ENCODE measurements at regions not wholly inside any gene's neighbourhood (a gene's known extent, or its start where the extent isn't known, plus 50 kb on each side); places are given as distances from the start of the nearest gene placed in this dataset.
"Not testable (repeated sequence)": the region's sequence is repeated elsewhere in the genome, so short reads cannot be mapped to it uniquely, and the experiment has no call there.

DNA sequence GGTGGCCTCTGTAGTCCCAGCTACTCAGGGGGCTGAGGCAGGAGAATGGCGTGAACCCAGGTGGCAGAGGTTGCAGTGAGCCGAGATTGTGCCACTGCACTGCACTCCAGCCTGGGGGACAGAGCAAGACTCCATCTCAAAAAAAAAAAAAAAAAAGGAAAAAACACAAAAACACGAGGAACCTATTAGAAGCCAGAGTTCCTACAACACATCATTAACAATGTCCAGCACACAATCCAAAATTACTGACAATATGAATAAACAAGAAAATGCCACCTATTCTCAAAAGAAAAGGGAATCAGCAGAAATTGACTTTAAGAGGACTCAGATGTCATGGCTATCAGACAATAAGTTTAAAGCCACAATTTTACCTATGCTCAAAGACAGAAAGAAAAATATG lies 57.3 kb upstream of the HS3ST3A1 start:
- not testable (repeated sequence) for ATAC-seq; H3K9me3 Mint-ChIP-seq; H3K27ac Mint-ChIP-seq; H3K36me3 Mint-ChIP-seq; DNase-seq (ENCODE audit: low spot score in 2 of 2)

DNA sequence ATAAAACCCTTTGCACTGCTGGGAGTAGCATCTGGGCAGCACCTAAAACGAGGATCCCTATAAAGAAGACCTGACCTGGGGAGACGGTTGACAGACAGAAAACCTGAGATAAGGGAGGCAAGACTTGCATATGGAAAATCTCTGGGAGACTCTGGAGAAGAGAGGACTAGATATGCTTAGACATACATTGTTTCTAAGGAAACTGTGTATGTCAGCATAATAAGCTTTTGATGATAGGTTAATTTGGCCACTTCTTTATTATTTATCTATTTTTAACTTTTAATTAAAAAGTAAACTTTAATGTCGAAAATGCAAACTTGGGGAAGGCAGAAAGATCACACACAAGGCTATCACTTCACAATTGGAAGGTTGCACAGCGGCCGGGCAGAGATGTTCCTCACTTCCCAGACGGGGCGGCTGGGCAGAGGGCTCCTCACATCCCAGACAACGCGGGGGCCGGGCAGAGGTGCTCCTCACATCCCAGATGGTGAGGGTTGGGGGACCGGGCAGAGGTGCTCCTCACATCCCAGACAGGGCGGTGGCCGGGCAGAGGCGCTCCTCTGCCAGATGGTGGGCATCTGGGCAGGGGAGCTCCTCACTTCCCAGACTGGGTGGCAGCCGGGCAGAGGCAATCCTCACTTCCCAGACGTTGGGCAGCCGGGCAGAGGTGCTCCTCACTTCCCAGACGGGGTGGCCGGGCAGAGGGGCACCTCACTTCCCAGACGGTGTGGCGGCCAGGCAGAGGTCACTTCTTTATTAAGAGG lies 64.3 kb upstream of the HS3ST3A1 start:
- DNase-seq (ENCODE audit: low spot score in 2 of 2) = no peak
- H3K36me3 Mint-ChIP-seq = peaks cover 14 to 30% of the 10 kb centered on the region in 2 donors
- H3K9me3 Mint-ChIP-seq = peaks cover 19 to 22% of the 10 kb centered on the region in 2 donors
- no peak overlapping the region for H3K27ac Mint-ChIP-seq
- ATAC-seq = no peak

DNA sequence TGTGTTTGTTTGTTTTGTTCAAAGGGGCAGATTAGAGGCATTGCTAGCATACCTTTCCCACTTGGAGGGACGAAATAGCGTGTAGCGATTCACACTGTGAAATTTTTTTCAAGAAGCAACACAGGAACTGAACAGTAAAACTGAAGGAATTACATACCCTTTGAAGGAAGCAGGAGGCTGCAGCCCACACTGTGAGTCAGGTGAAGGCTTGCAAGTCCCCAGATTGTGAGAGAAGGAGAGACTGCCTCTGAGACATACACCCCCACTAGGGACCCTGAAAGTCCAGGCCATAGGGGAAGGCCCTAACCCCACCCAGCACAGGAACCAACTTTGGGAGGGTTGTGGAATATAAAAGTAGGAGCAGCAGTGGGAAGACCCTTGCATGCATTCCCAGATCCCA lies 69.6 kb upstream of the HS3ST3A1 start:
- H3K36me3 Mint-ChIP-seq = peaks cover 14 to 36% of the 10 kb centered on the region in 2 donors
- ATAC-seq (no peak), DNase-seq (ENCODE audit: low spot score in 2 of 2) (no peak)
- no peak overlapping the region for H3K27ac Mint-ChIP-seq
- H3K9me3 Mint-ChIP-seq = peaks cover 19 to 22% of the 10 kb centered on the region in 2 donors

DNA sequence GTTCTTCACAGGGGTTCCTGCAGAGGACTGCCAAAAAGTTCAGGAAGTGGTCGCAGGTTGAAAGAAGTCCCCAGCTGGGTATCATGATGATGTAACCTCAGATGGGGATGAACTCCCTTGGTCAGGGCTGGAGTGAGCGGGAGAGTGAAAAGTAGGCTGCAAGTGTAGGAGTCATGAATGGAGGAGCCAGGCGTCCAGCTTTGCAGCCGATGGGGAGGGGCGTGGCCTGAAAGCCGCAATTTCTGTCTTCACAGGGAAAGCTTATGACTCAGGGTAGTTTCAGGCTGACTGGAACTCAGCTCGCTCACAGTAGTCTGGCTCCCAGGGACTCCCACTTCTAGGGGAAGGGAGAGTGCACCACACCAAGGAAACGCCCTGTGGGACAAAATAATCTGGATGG lies 70.0 kb upstream of the HS3ST3A1 start:
- DNase-seq (ENCODE audit: low spot score in 2 of 2) = no peak
- Mint-ChIP-seq H3K27ac (no peak overlapping the region), H3K9me3 (peaks cover 19 to 22% of the 10 kb centered on the region in 2 donors), H3K36me3 (peaks cover 14 to 36% of the 10 kb centered on the region in 2 donors)
- ATAC-seq = peak; percentile 53 to 60

DNA sequence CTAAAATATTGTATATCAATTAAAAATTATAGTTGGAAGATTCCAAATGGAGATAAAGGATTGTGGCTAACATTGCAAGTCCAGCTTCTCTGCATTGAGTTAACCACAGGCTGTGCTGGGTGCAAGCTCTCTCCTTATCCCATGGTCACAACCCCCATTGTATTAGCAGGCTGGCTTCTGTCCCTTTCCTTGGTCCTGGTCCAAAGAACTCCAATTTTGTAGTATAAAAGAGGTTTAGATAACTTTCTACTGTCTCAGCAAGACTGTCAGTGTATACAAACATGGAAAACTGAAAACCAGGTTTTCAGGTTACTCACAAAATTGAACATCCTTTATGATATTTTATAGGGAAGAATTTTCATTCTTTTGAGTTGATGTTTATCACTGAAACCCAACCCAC lies 76.6 kb upstream of the HS3ST3A1 start:
- no peak overlapping the region for H3K27ac Mint-ChIP-seq
- no peak for DNase-seq (ENCODE audit: low spot score in 2 of 2)
- no peak for ATAC-seq
- no peaks in the 10 kb centered on the region for H3K9me3 Mint-ChIP-seq
- H3K36me3 Mint-ChIP-seq = no peaks in the 10 kb centered on the region

DNA sequence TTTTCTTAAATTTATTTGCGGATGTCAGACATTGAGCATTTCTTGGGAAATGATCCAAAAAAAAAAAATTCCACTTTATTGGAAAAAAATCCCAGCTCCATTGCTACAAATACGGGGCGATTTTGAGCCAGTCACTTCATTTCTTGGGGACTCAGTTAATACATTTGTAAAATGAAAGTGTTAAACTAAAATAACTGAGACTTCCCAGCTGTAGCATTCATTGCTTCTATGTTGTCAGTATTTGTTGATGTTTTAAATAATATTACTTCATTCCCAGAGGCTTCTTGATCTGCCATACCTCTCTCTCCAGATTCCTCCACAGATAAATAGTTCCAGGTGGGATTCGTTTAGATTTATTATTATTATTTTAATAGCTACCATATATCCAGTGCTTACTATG lies 77.1 kb upstream of the HS3ST3A1 start:
- Mint-ChIP-seq H3K27ac (no peak overlapping the region), H3K36me3 (no peaks in the 10 kb centered on the region), H3K9me3 (no peaks in the 10 kb centered on the region)
- DNase-seq (ENCODE audit: low spot score in 2 of 2) = no peak
- no peak for ATAC-seq

DNA sequence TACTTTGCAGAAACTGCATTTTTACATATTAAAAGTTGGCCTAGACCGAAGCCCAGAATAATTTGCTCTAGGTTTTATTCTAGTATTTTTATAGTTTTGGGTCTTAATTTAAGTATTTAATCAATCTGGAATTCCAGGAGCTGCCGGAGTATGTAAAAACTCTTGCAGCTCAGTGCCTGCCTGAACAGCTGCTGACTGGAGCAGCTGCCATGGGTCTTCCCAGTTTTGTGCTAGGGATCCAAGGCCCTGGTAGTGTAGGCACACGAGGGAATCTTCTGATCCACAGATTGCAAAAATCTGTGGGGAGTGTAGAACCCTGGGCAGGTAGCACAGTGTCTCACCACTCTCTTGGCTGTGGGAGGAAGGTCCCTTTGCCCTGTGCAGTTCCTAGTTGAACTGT lies 87.0 kb upstream of the HS3ST3A1 start:
- Mint-ChIP-seq H3K9me3 (no peaks in the 10 kb centered on the region), H3K27ac (no peak overlapping the region), H3K36me3 (no peaks in the 10 kb centered on the region)
- ATAC-seq (no peak), DNase-seq (ENCODE audit: low spot score in 2 of 2) (no peak)

DNA sequence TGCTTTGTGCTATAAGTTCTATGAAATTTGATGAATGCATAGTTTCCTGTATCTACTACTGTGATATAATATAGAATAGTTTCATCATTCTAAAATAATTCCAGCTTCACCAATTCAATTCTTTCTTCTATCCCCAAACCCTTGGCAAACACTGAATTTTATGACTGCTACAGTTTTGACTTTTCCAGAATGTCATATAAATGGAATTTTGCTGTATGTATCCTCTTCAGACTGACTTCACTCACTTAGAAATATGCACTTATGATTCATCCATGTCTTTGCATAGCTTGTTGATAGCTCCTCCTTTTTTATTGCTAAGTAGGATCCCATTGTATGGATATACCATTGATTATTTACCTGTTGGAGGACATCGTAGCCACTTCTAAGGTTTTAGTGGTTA lies 89.1 kb upstream of the HS3ST3A1 start:
- Mint-ChIP-seq H3K9me3 (no peaks in the 10 kb centered on the region), H3K27ac (no peak overlapping the region), H3K36me3 (no peaks in the 10 kb centered on the region)
- DNase-seq (ENCODE audit: low spot score in 2 of 2) = no peak
- no peak for ATAC-seq

DNA sequence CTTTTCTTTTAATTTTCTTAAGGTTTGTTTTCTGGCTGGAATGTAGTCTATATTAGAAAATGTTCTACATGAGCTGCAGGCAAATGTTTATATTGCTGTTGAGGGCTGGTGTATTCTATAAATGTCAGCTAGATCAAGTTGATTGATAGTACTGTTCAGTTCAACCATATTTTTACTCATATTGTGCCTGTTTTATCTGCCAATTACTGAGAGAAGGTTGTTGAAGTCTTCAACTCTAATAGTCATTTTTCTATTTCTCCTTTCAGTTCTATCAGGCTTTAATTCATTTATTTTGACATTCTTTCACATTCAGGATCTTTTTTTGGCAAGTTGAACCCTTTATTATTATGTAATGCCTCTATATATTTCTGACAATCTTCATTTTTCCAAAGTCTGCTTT lies 93.2 kb upstream of the HS3ST3A1 start:
- no peak for DNase-seq (ENCODE audit: low spot score in 2 of 2)

DNA sequence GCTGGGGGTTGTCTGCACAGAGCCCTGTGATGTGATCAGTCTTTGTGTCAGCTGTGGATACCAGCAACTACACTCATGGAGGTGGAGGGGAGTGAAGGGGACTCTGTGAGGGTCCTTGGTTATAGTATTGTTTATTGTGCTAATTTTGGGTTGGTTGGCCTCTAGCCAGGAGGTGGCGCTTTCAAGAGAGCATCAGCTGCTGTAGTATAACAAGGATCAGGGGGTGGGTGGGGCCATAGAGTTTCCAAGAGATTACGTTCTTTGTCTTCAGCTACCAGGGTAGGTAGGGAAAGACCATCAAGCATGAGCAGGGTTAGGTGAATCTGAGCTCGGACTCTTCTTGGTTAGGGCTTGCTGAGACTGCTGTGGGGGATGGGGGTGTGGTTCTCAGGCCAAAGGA lies 97.1 kb upstream of the HS3ST3A1 start:
- no peak for DNase-seq (ENCODE audit: low spot score in 2 of 2)

More for the DNA sequence above, 93.2 kb upstream of the HS3ST3A1 start:
- peaks cover 7 to 10% of the 10 kb centered on the region in 2 donors for H3K9me3 Mint-ChIP-seq
- no peak for ATAC-seq
- H3K36me3 Mint-ChIP-seq = peaks cover 7 to 12% of the 10 kb centered on the region in 2 donors
- H3K27ac Mint-ChIP-seq = no peak overlapping the region

DNA sequence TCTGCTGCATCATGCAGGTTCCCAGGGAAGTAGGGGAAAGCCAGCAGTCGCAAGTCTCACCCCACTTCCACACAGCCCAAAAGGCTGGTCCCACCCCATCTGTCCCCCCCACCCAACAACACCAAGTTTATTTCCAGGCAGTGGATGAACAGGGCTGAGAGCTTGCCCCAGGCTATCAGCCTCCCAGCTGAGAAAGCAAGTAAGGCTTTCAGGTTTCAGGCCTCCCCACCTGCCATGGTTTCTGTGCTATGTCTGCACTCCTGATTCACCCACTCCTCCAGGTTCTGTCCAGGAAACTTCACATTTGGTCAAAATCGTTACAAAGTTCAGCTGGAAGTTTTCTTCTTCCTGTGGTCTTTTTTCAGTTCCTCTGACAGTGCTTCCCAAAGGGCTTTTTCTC lies 97.5 kb upstream of the HS3ST3A1 start:
- Mint-ChIP-seq H3K36me3 (peaks cover 7 to 14% of the 10 kb centered on the region in 2 donors), H3K9me3 (peaks cover 9 to 12% of the 10 kb centered on the region in 2 donors), H3K27ac (no peak overlapping the region)
- ATAC-seq (no peak), DNase-seq (ENCODE audit: low spot score in 2 of 2) (no peak)

More for the DNA sequence above, 97.1 kb upstream of the HS3ST3A1 start:
- Mint-ChIP-seq H3K36me3 (peaks cover 7 to 14% of the 10 kb centered on the region in 2 donors), H3K9me3 (peaks cover 9 to 12% of the 10 kb centered on the region in 2 donors), H3K27ac (no peak overlapping the region)
- ATAC-seq = no peak

DNA sequence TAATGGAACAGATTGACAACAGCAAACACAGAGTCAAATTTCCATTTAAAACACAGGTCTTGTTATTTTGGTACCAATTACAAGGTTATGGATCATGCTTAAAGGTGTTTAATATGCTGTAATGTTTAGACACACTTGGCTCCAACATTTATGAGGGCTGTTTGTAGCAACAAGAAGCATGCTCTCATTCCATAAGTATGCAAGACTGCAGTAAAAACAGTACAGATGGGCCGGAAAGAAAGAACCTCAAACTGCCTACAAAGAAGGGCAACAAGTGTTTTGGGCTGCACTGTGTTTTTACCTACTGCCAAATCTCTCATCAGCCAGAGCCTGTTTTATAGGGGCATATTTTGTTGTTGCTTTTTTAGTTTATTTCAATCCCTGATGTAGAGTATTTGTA lies 100.5 kb upstream of the HS3ST3A1 start:
- ATAC-seq (no peak), DNase-seq (ENCODE audit: low spot score in 2 of 2) (no peak)
- Mint-ChIP-seq H3K36me3 (peaks cover 7 to 14% of the 10 kb centered on the region in 2 donors), H3K27ac (no peak overlapping the region), H3K9me3 (peaks cover 9 to 12% of the 10 kb centered on the region in 2 donors)

DNA sequence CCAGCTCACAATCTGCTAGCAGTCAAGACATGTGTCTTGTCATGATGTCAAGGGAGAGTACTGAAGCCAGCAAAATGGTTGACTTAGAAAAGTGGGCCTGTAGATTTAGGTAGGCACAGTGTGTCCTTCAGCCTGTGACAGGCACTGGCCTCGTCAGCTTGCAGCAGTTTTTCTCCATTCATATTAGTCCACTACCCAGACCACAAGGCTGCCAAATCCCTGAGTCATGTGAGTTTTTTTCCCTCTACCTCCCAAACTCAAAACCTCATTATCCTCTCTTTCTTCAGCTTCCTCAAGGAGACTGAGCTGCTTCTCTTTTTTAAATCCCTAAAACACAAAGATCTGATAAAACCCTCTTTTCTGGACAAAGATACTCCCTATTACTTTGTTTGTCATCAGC lies 102.6 kb upstream of the HS3ST3A1 start:
- DNase-seq (ENCODE audit: low spot score in 2 of 2) = no peak
- ATAC-seq = no peak
- Mint-ChIP-seq H3K27ac (no peak overlapping the region), H3K9me3 (peaks cover 6 to 8% of the 10 kb centered on the region in 2 donors), H3K36me3 (peaks cover 0 to 8% of the 10 kb centered on the region in 2 donors)

DNA sequence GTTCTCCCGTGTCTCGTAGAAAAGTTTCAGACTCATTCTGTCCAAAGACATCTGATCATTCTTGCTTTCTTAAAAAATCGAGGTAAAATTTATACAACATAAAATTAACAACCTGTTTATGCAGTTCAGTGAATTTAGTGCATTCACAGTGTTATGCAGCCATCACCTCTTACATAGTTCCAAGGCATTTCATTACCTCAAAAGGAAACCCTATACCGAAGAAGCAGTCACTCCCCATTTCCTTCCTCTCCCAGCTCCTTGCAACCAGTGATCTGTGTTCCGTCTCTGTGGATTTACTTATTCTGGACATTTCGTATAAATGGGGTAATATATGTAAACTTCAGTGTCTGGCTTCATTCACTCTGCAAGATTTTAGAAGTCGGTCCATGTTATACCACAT lies 103.5 kb upstream of the HS3ST3A1 start:
- no peaks in the 10 kb centered on the region for H3K36me3 Mint-ChIP-seq
- no peak overlapping the region for H3K27ac Mint-ChIP-seq
- DNase-seq (ENCODE audit: low spot score in 2 of 2) (no peak), ATAC-seq (no peak)
- no peaks in the 10 kb centered on the region for H3K9me3 Mint-ChIP-seq

DNA sequence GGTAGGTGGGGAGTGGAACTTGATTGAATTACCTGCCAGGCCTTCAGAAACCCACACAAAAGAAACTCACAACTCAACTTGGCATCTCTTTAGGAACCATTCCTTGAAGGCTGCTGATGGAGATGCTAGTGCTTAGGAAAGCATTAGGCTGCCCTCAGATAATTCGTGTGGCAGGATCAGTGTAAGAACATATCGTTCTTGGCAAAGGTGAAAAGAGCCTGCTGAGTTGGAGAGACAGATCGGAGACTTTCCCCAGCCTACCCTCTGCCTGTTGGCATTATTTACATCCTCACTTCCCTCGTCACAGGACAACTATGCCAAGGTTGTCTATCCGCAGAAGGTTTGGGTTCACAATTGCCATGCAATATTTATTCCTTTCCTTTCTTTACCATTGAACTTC lies 120.0 kb upstream of the HS3ST3A1 start:
- Mint-ChIP-seq H3K36me3 (no peaks in the 10 kb centered on the region), H3K27ac (no peak overlapping the region), H3K9me3 (no peaks in the 10 kb centered on the region)
- DNase-seq (ENCODE audit: low spot score in 2 of 2) (no peak), ATAC-seq (no peak)

DNA sequence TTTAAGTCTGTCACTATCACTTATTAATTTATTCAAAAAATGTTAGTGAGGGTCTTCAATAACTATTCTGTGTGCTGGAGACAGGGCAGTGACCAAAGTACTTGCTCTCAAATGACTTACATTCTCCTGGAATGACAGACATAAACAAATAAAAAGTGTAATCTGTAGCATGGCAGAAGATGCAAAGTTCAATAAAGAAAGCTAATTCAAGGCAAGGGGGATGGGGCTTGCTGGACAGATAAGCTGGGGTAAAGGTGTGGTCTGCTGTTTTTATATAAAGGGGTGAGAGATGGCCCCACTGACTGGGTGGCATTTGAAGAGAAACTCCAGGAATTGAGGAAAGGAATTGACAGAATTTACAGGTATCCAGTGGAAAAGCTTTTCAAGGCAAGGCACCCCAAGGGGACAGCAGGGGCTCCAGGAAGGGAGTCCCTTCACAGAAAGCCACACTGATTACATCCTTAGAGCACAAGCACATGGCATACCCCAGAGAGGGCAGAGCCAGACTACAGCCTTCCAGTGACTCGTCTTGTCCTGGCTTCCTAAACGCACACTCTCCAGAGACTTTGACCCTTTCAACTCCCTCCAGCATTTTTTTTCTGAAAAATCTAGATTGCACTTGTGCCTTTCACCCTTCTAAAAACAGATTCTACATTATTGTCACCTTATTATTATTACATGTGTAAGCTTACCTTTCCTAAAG lies 123.7 kb upstream of the HS3ST3A1 start:
- no peak for DNase-seq (ENCODE audit: low spot score in 2 of 2)
- Mint-ChIP-seq H3K9me3 (peaks cover 0 to 4% of the 10 kb centered on the region in 2 donors), H3K27ac (no peak overlapping the region), H3K36me3 (no peaks in the 10 kb centered on the region)
- no peak for ATAC-seq

DNA sequence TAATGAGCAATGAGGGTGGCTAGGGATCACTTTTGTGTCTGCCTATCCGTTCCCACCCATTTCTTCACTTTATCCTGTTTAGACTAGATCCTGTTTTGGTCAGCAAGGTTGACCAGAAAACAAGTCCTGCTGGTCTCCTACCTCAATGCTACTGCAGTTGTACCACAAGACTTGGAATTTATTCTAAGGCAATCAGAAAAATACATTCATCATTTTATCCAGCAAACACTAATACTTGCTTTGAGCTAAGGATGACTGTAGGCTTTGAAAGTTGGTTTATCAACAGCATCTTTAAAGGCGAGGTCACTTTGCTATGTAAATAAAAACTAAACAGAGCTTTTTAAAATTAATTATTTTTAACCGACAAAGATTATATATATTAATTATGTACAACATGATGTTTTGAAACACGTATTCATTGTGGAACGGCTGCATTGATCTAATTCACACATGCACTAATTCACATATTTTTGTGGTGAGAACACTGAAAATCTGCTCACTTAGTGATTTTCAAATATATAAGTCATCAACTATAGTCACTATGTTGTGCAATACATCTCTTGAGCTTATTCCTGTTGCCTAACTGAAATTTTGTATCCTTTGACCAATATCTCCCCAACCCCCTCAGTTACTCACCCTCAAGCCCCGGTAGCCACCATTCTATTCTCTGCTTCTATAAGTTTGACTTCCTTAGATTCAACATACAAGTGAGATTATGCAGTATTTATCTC lies 125.9 kb upstream of the HS3ST3A1 start:
- ATAC-seq (no peak), DNase-seq (ENCODE audit: low spot score in 2 of 2) (no peak)
- Mint-ChIP-seq H3K27ac (no peak overlapping the region), H3K9me3 (peaks cover 4 to 10% of the 10 kb centered on the region in 2 donors), H3K36me3 (peaks cover 0 to 8% of the 10 kb centered on the region in 2 donors)

All from activated naive CD4-positive, alpha-beta T cell treated with anti-CD3 and anti-CD28 coated beads, Interleukin-2, amount 50 U/mL, for 72 hours (primary cell).